ENCODE measurements at regions not wholly inside any gene's neighbourhood (a gene's known extent, or its start where the extent isn't known, plus 50 kb on each side); places are given as distances from the start of the nearest gene placed in this dataset.

GRCh38 chr10:121129266-121129665, 278.1 kb downstream of the WDR11 start:
- no peaks in the 10 kb centered on the region for H3K27me3 ChIP-seq
- no peak for DNase-seq
- H3K4me3 ChIP-seq: no peak overlapping the region
- no peak for TF ChIP-seq CTCF (IDR thresholded peaks at IDR 0.05)
- H3K9me3 ChIP-seq: no peaks in the 10 kb centered on the region
- H3K9ac ChIP-seq (ENCODE audit: low read depth in 2 of 2, low read length in 2 of 2): no peak overlapping the region
- no peak overlapping the region for H3K27ac ChIP-seq
- H3K36me3 ChIP-seq: no peaks in the 10 kb centered on the region
- intact Hi-C loops (cut with DNase I): no loop called here
- H3K4me1 ChIP-seq: no peaks in the 10 kb centered on the region

DNA sequence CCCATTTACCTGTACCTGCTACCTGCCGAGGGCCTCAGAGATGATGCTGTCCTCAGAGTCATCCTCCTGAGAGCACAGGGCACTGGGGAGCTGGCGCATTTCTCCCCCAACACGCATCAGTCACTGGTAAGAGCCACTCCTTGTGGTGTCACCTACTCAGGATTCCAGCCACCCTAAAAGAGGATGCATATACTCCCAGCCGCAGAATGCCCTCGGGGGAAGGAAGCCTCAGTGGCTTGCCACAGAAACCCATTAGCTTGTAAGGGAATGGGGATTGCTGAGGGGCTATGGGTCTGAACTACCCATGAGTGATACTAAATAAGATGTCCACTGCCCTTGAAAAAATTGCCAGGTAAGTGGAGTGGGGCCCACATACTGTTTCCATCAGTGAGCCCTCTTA, 279.2 kb downstream of the WDR11 start:
- H3K4me1 ChIP-seq: no peaks in the 10 kb centered on the region
- no peaks in the 10 kb centered on the region for H3K36me3 ChIP-seq
- no peak overlapping the region for H3K9ac ChIP-seq (ENCODE audit: low read depth in 2 of 2, low read length in 2 of 2)
- DNase-seq: no peak
- no peaks in the 10 kb centered on the region for H3K9me3 ChIP-seq
- intact Hi-C loops (cut with DNase I): no loop called here
- H3K27me3 ChIP-seq: no peaks in the 10 kb centered on the region
- H3K4me3 ChIP-seq: no peak overlapping the region
- TF ChIP-seq CTCF (IDR thresholded peaks at IDR 0.05): no peak
- H3K27ac ChIP-seq: no peak overlapping the region

GRCh38 chr10:121131014-121131413, 279.9 kb downstream of the WDR11 start:
- no peak overlapping the region for H3K27ac ChIP-seq
- no peaks in the 10 kb centered on the region for H3K4me1 ChIP-seq
- H3K9ac ChIP-seq (ENCODE audit: low read depth in 2 of 2, low read length in 2 of 2): no peak overlapping the region
- intact Hi-C loops (cut with DNase I): no loop called here
- TF ChIP-seq CTCF (IDR thresholded peaks at IDR 0.05): no peak
- no peak for DNase-seq
- no peak overlapping the region for H3K4me3 ChIP-seq
- no peaks in the 10 kb centered on the region for H3K27me3 ChIP-seq
- H3K36me3 ChIP-seq: no peaks in the 10 kb centered on the region
- no peaks in the 10 kb centered on the region for H3K9me3 ChIP-seq

- Histone ChIP-seq H3K27me3 (no peaks in the 10 kb centered on the region), H3K4me3 (no peak overlapping the region), H3K9me3 (no peaks in the 10 kb centered on the region), H3K9ac (ENCODE audit: low read depth in 2 of 2, low read length in 2 of 2) (no peak overlapping the region), H3K4me1 (no peaks in the 10 kb centered on the region), H3K36me3 (no peaks in the 10 kb centered on the region), H3K27ac (no peak overlapping the region)
- intact Hi-C loops (cut with DNase I): no loop called here
- peak; percentile 9 for DNase-seq
- TF ChIP-seq CTCF (IDR thresholded peaks at IDR 0.05): no peak
Observed at GRCh38 chr10:121131426-121132265, 280.5 kb downstream of the WDR11 start.

- no peak overlapping the region for H3K27ac ChIP-seq
- no peaks in the 10 kb centered on the region for H3K36me3 ChIP-seq
- no peak overlapping the region for H3K9ac ChIP-seq (ENCODE audit: low read depth in 2 of 2, low read length in 2 of 2)
- H3K4me3 ChIP-seq: no peak overlapping the region
- no peak for DNase-seq
- H3K4me1 ChIP-seq: no peaks in the 10 kb centered on the region
- no peak for TF ChIP-seq CTCF (IDR thresholded peaks at IDR 0.05)
- intact Hi-C loops (cut with DNase I): no loop called here
- H3K27me3 ChIP-seq: no peaks in the 10 kb centered on the region
- H3K9me3 ChIP-seq: no peaks in the 10 kb centered on the region
Observed at GRCh38 chr10:121132273-121132672, 281.1 kb downstream of the WDR11 start.
